ENCODE measurements at regions not wholly inside any gene's neighbourhood (a gene's known extent, or its start where the extent isn't known, plus 50 kb on each side); places are given as distances from the start of the nearest gene placed in this dataset.

- H3K9me3 ChIP-seq (ENCODE audit: control insufficient read depth, insufficient read depth, low read length), result no peaks in the 10 kb centered on the region
- 100% methylated on average over 1 of the region's 1 CpG for WGBS (ENCODE audit: insufficient coverage)
- ATAC-seq, result no peak
Observed at GRCh38 chr5:173830421-173830820, 57.7 kb upstream of the CPEB4 start.

DNA sequence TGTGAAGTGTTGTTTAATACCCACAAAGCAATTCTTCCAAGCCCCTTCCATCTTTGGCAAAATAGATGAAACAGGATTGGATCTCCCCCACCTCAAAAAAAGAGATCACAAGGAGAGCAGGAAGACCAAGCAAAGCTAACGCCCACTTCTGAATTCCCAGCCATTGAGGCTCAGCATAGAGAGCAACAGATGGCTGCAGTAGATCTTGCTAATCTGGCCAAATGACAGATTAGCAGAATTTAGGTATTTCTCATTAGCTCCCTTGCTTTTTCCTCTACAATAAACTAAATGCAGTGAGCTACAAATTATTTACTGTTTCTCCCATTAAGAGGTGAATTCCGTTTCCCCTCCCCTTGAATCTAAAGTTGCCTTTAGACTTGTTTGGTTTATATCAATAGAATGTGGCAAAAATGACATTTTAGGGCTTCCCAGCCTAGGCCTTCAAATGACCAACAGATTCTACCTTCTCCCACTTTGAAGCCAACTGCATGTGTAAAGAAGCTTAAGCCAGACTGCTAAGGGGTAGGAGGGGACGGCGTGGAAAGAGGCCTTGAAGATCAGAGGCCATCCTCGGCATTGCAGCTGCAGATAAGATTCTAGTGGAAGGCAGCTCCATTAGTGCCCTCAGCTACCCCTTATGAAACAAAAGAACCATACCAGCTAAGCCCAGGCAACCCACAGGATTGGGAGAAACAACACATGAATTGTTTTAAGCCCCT, 56.8 kb upstream of the CPEB4 start:
- no peaks in the 10 kb centered on the region for H3K4me1 Mint-ChIP-seq
- H3K9me3 Mint-ChIP-seq, result peaks cover 0 to 4% of the 10 kb centered on the region in 2 donors
- ATAC-seq (no peak), DNase-seq (no peak)
- TF ChIP-seq CTCF (IDR thresholded peaks at IDR 0.05), result no peak
- H3K27me3 Mint-ChIP-seq (ENCODE audit: low read depth in 2 of 2), result no peaks in the 10 kb centered on the region
- intact Hi-C loops (cut with micrococcal nuclease), result no loop called here
- no peaks in the 10 kb centered on the region for H3K9me3 ChIP-seq (ENCODE audit: control insufficient read depth, insufficient read depth, low read length)
- no peaks in the 10 kb centered on the region for H3K36me3 ChIP-seq (ENCODE audit: control insufficient read depth, insufficient read depth, low read length)
- H3K27me3 ChIP-seq (ENCODE audit: control insufficient read depth, insufficient read depth, low read length), result no peaks in the 10 kb centered on the region
- H3K27ac ChIP-seq (ENCODE audit: low read length), result no peak overlapping the region
- no peaks in the 10 kb centered on the region for H3K4me1 ChIP-seq (ENCODE audit: control insufficient read depth, insufficient read depth, low read length)
- H3K4me3 ChIP-seq (ENCODE audit: low read length), result no peak overlapping the region
- WGBS (ENCODE audit: insufficient coverage), result 94% methylated on average over 4 of the region's 5 CpGs
- H3K4me3 Mint-ChIP-seq, result no peak overlapping the region
- no peak overlapping the region for H3K27ac Mint-ChIP-seq
- no peaks in the 10 kb centered on the region for H3K36me3 Mint-ChIP-seq

More at GRCh38 chr5:173830421-173830820, 57.7 kb upstream of the CPEB4 start:
- H3K4me3 Mint-ChIP-seq, result no peak overlapping the region
- H3K27ac Mint-ChIP-seq, result no peak overlapping the region
- Histone ChIP-seq H3K27me3 (ENCODE audit: control insufficient read depth, insufficient read depth, low read length) (no peaks in the 10 kb centered on the region), H3K4me3 (ENCODE audit: low read length) (no peak overlapping the region), H3K4me1 (ENCODE audit: control insufficient read depth, insufficient read depth, low read length) (no peaks in the 10 kb centered on the region), H3K36me3 (ENCODE audit: control insufficient read depth, insufficient read depth, low read length) (no peaks in the 10 kb centered on the region), H3K27ac (ENCODE audit: low read length) (no peak overlapping the region)
- TF ChIP-seq CTCF (IDR thresholded peaks at IDR 0.05), result no peak
- no peak for DNase-seq
- H3K9me3 Mint-ChIP-seq, result peaks cover 0 to 4% of the 10 kb centered on the region in 2 donors
- no peaks in the 10 kb centered on the region for H3K36me3 Mint-ChIP-seq
- H3K27me3 Mint-ChIP-seq (ENCODE audit: low read depth in 2 of 2), result no peaks in the 10 kb centered on the region
- intact Hi-C loops (cut with micrococcal nuclease), result no loop called here
- H3K4me1 Mint-ChIP-seq, result no peaks in the 10 kb centered on the region

DNA sequence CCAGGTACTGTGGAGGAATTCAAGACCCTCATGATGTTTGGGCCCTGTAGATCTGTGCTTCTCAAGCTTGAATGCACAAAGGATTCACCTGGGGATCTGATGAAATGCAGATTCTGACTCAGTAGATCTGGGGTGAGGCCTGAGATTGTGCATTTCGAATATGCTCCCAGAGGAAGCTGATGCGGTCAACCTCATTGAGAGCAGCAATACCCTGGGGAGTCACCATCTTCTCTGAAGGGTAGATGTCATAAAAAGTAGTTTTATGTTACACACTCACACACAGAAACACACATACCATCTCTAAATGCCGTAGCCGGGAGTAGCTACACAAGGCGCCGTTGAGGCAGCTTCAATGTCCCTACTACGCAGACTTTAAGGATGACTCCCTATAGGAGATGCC, 55.8 kb upstream of the CPEB4 start:
- WGBS (ENCODE audit: insufficient coverage), result 89% methylated on average over 6 of the region's 7 CpGs
- no peak for ATAC-seq

More for the DNA sequence above, 55.8 kb upstream of the CPEB4 start:
- H3K27me3 ChIP-seq (ENCODE audit: control insufficient read depth, insufficient read depth, low read length), result no peaks in the 10 kb centered on the region
- H3K27ac Mint-ChIP-seq, result no peak overlapping the region
- H3K27ac ChIP-seq (ENCODE audit: low read length), result no peak overlapping the region
- intact Hi-C loops (cut with micrococcal nuclease), result no loop called here
- H3K9me3 Mint-ChIP-seq, result peaks cover 0 to 4% of the 10 kb centered on the region in 2 donors
- TF ChIP-seq CTCF (IDR thresholded peaks at IDR 0.05), result no peak
- no peak overlapping the region for H3K4me3 ChIP-seq (ENCODE audit: low read length)
- no peaks in the 10 kb centered on the region for H3K27me3 Mint-ChIP-seq (ENCODE audit: low read depth in 2 of 2)
- H3K9me3 ChIP-seq (ENCODE audit: control insufficient read depth, insufficient read depth, low read length), result no peaks in the 10 kb centered on the region
- no peak overlapping the region for H3K4me3 Mint-ChIP-seq
- DNase-seq, result no peak
- no peaks in the 10 kb centered on the region for H3K36me3 ChIP-seq (ENCODE audit: control insufficient read depth, insufficient read depth, low read length)
- H3K36me3 Mint-ChIP-seq, result no peaks in the 10 kb centered on the region
- H3K4me1 Mint-ChIP-seq, result no peaks in the 10 kb centered on the region
- H3K4me1 ChIP-seq (ENCODE audit: control insufficient read depth, insufficient read depth, low read length), result no peaks in the 10 kb centered on the region
